Colonic mucosa (tissue), 4 donors: ENCODE measurements at regions not wholly inside any gene's neighbourhood (a gene's known extent, or its start where the extent isn't known, plus 50 kb on each side); places are given as distances from the start of the nearest gene placed in this dataset.

ENCODE experiments used
- DNase-seq: peaks from one replicate; pipeline ENCODE4 v3.0.0-alpha.2; 2020
- H3K27ac ChIP-seq: fragments of 200-600 bp; one replicate; pipeline ENCODE4 v1.8.0; 2021
- H3K27me3 ChIP-seq: fragments of 200-600 bp; one replicate; pipeline ENCODE4 v1.8.0; 2021
- H3K36me3 ChIP-seq: fragments of 200-600 bp; one replicate; pipeline ENCODE4 v1.8.0; 2021
- H3K4me1 ChIP-seq: fragments of 200-600 bp; one replicate; pipeline ENCODE4 v1.8.0; 2021; ENCODE audit warnings: mild to moderate bottlenecking
- H3K4me3 ChIP-seq: fragments of 200-600 bp; one replicate; pipeline ENCODE4 v1.8.0; 2021
- H3K9ac ChIP-seq, 2 donors: one replicate each; pipeline ENCODE4 v1.7.0; 2013; ENCODE audit warnings: control low read depth in 2 of 2, low read depth in 2 of 2, low read length in 2 of 2
- H3K9me3 ChIP-seq: fragments of 200-600 bp; one replicate; pipeline ENCODE4 v1.8.0; 2021
- CTCF ChIP-seq: fragments of 200-600 bp; IDR thresholded peaks from one replicate; pipeline ENCODE4 v1.8.0; 2022; ENCODE audit warnings: antibody characterized with exemption, mild to moderate bottlenecking
- intact Hi-C: fragments of 100-400 bp; cut with DNase I; formaldehyde crosslinking; loops from one replicate; pipeline ENCODE4 v1.14.1; 2022
- donor health status: healthy.
- donor health status: DM: no; HTN: no; CAD: no.
- donor health status: DM: no; HTN: no; CAD: no.

DNA sequence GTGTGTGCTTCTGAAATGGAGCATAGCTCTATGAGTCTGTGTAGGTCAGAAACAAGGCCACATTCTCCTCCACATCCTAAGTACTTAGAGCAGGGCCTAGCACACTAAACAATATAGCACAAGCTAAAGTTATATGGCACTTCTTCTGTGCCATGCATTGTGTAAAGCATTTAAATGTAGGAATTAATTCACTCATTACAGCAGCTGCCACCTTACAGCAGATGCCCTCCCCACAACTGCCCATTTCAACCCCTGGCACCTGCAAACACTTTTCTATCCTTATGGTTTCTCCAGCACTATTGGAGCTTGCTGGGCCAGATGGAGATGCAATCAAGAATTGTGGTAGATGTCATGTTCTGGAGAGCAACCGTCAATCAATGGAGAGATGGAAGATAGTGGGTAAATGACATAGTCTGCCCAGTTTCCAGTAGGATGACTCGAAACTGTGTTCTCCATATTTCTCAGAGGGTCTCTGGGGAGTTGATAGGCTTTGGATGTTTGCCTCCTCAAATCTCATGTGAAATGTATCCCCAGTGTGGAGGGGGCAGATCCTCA lies 373.7 kb downstream of the DOK5 start:
- no peak for DNase-seq
- Histone ChIP-seq H3K4me1 (no peaks in the 10 kb centered on the region), H3K4me3 (no peak overlapping the region), H3K27me3 (no peaks in the 10 kb centered on the region), H3K36me3 (no peaks in the 10 kb centered on the region), H3K9me3 (no peaks in the 10 kb centered on the region), H3K9ac (no peak overlapping the region), H3K27ac (no peak overlapping the region)
- intact Hi-C loops, result no loop called here
- TF ChIP-seq CTCF, result no peak

GRCh38 chr20:54848262-54848661 lies 372.9 kb downstream of the DOK5 start:
- H3K9me3 ChIP-seq, result no peaks in the 10 kb centered on the region
- no peak for TF ChIP-seq CTCF

DNA sequence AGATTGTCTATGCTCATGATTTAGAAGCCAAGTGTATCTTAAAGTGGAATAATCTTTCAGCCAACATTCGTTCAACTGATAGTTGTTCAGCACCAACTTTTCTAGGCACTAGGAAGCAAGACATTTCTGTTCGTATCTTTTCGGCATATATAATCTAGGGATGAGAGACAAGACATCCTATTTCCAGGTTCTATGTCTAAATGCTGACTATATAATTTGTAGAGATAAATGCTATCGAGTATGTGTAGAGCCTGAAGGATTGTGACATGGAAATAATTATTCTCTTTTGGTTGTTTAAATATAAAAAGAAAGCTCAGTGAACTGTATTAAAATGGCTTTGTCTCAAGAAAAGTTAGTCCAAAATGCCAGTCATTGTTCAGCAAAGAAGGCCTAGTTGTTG lies 371.6 kb downstream of the DOK5 start:
- TF ChIP-seq CTCF, result no peak
- no peaks in the 10 kb centered on the region for H3K4me1 ChIP-seq
- intact Hi-C loops, result no loop called here
- H3K4me3 ChIP-seq, result no peak overlapping the region
- no peaks in the 10 kb centered on the region for H3K9me3 ChIP-seq
- no peak overlapping the region for H3K27ac ChIP-seq
- no peaks in the 10 kb centered on the region for H3K36me3 ChIP-seq
- DNase-seq, result no peak
- no peak overlapping the region for H3K9ac ChIP-seq
- H3K27me3 ChIP-seq, result no peaks in the 10 kb centered on the region

More at GRCh38 chr20:54848262-54848661, 372.9 kb downstream of the DOK5 start:
- no peak overlapping the region for H3K4me3 ChIP-seq
- no peak overlapping the region for H3K9ac ChIP-seq
- H3K27ac ChIP-seq, result no peak overlapping the region
- H3K36me3 ChIP-seq, result no peaks in the 10 kb centered on the region
- no peaks in the 10 kb centered on the region for H3K4me1 ChIP-seq
- no peak for DNase-seq
- no peaks in the 10 kb centered on the region for H3K27me3 ChIP-seq
- intact Hi-C loops, result no loop called here

GRCh38 chr20:54844346-54844745 lies 369.0 kb downstream of the DOK5 start:
- H3K27me3 ChIP-seq, result no peaks in the 10 kb centered on the region
- intact Hi-C loops, result no loop called here

GRCh38 chr20:54843865-54844264 lies 368.5 kb downstream of the DOK5 start:
- intact Hi-C loops, result no loop called here
- DNase-seq, result no peak
- H3K4me3 ChIP-seq, result no peak overlapping the region
- H3K9ac ChIP-seq, result no peak overlapping the region
- H3K27ac ChIP-seq, result no peak overlapping the region
- H3K4me1 ChIP-seq, result no peaks in the 10 kb centered on the region
- H3K27me3 ChIP-seq, result no peaks in the 10 kb centered on the region
- TF ChIP-seq CTCF, result no peak
- no peaks in the 10 kb centered on the region for H3K36me3 ChIP-seq
- no peaks in the 10 kb centered on the region for H3K9me3 ChIP-seq

More at GRCh38 chr20:54844346-54844745, 369.0 kb downstream of the DOK5 start:
- no peak overlapping the region for H3K4me3 ChIP-seq
- no peak for TF ChIP-seq CTCF
- H3K9ac ChIP-seq, result no peak overlapping the region
- H3K4me1 ChIP-seq, result no peaks in the 10 kb centered on the region
- H3K27ac ChIP-seq, result no peak overlapping the region
- no peaks in the 10 kb centered on the region for H3K36me3 ChIP-seq
- no peak for DNase-seq
- H3K9me3 ChIP-seq, result no peaks in the 10 kb centered on the region
